A172 (cell line): ENCODE measurements at regions not wholly inside any gene's neighbourhood (a gene's known extent, or its start where the extent isn't known, plus 50 kb on each side); places are given as distances from the start of the nearest gene placed in this dataset.

Experiments used
- DNase-seq: peaks from one replicate; pipeline ENCODE4 v3.0.0-alpha.2; 2015; ENCODE audit warnings: low spot score

- no peak for DNase-seq
These were observed 56.3 kb downstream of the AGTR2 start for GRCh38 chrX:116226665-116227484.

GRCh38 chrX:116230130-116230898 lies 59.8 kb downstream of the AGTR2 start:
- no peak for DNase-seq

GRCh38 chrX:116232833-116233232 lies 62.3 kb downstream of the AGTR2 start:
- DNase-seq: peak; percentile 51

GRCh38 chrX:116236666-116237065 lies 66.1 kb downstream of the AGTR2 start:
- DNase-seq: no peak

- no peak for DNase-seq
These were observed 67.5 kb downstream of the AGTR2 start for GRCh38 chrX:116238093-116238492.

GRCh38 chrX:116238567-116239255 lies 68.2 kb downstream of the AGTR2 start:
- no peak for DNase-seq

- DNase-seq: peak; percentile 6
These were observed 69.6 kb downstream of the AGTR2 start for GRCh38 chrX:116239944-116240840.

GRCh38 chrX:116241001-116241400 lies 70.5 kb downstream of the AGTR2 start:
- no peak for DNase-seq

GRCh38 chrX:116243039-116243438 lies 72.5 kb downstream of the AGTR2 start:
- no peak for DNase-seq

GRCh38 chrX:116246261-116246660 lies 75.7 kb downstream of the AGTR2 start:
- peak; percentile 26 for DNase-seq

- DNase-seq: peak; percentile 6
These were observed 97.0 kb downstream of the AGTR2 start for GRCh38 chrX:116267511-116268040.

- peak; percentile 77 for DNase-seq
These were observed 101.8 kb downstream of the AGTR2 start for GRCh38 chrX:116272322-116272721.

GRCh38 chrX:116272861-116273260 lies 102.3 kb downstream of the AGTR2 start:
- DNase-seq: no peak

GRCh38 chrX:116276261-116276660 lies 105.7 kb downstream of the AGTR2 start:
- no peak for DNase-seq

GRCh38 chrX:116277351-116278225 lies 107.0 kb downstream of the AGTR2 start:
- no peak for DNase-seq

- DNase-seq: no peak
These were observed 108.3 kb downstream of the AGTR2 start for GRCh38 chrX:116278826-116279225.

GRCh38 chrX:116281106-116281505 lies 110.6 kb downstream of the AGTR2 start:
- DNase-seq: no peak

- DNase-seq: no peak
These were observed 112.2 kb downstream of the AGTR2 start for GRCh38 chrX:116282751-116283150.

GRCh38 chrX:116284400-116284799 lies 113.9 kb downstream of the AGTR2 start:
- DNase-seq: no peak

GRCh38 chrX:116285501-116285900 lies 115.0 kb downstream of the AGTR2 start:
- DNase-seq: no peak
